ENCODE measurements at regions not wholly inside any gene's neighbourhood (a gene's known extent, or its start where the extent isn't known, plus 50 kb on each side); places are given as distances from the start of the nearest gene placed in this dataset.

GRCh38 chr3:174786825-174787224, 72.3 kb upstream of the NAALADL2 start:
- DNase-seq (ENCODE audit: low read depth): no peak
- TF ChIP-seq CTCF (IDR thresholded peaks at IDR 0.05; ENCODE audit: low read depth, low read length): no peak
- TF ChIP-seq POLR2A (IDR thresholded peaks at IDR 0.05; ENCODE audit: extremely low read depth, insufficient read length): no peak
- no peak for TF ChIP-seq MYC (IDR thresholded peaks at IDR 0.05; ENCODE audit: low read depth, low read length)
- TF ChIP-seq, protein P1, sequence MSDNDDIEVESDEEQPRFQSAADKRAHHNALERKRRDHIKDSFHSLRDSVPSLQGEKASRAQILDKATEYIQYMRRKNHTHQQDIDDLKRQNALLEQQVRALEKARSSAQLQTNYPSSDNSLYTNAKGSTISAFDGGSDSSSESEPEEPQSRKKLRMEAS (IDR thresholded peaks at IDR 0.05; ENCODE audit: low read depth, low read length): no peak

GRCh38 chr3:174791161-174791560, 68.0 kb upstream of the NAALADL2 start:
- no peak for DNase-seq (ENCODE audit: low read depth)
- H3K4me3 ChIP-seq (ENCODE audit: low read depth, low read length): no peak overlapping the region
- TF ChIP-seq POLR2A (IDR thresholded peaks at IDR 0.05; ENCODE audit: extremely low read depth, insufficient read length) (no peak), MYC (IDR thresholded peaks at IDR 0.05; ENCODE audit: low read depth, low read length) (no peak), CTCF (IDR thresholded peaks at IDR 0.05; ENCODE audit: low read depth, low read length) (no peak)
- TF ChIP-seq, protein P1 (IDR thresholded peaks at IDR 0.05; ENCODE audit: low read depth, low read length): no peak

More at GRCh38 chr3:174786825-174787224, 72.3 kb upstream of the NAALADL2 start:
- no peak overlapping the region for H3K4me3 ChIP-seq (ENCODE audit: low read depth, low read length)

DNA sequence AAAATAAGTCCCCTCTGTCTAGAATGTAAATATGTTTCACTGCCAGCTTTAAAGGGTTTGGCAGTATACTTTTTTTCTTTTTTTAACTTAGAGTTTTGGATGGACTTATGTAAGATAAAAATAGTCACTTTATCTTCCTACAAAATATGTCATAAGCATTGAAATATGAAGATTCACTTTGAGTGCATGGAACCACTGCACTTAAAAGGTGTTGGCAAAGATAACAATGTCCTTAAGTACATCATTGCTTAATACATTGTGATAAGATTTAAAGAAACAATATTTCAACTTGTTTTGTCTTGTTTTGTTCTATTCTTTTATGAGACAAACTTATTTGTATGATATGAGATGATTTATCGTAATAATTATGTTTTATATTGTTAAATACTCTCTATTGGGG, 66.3 kb upstream of the NAALADL2 start:
- DNase-seq (ENCODE audit: low read depth): no peak

More for the DNA sequence above, 66.3 kb upstream of the NAALADL2 start:
- H3K4me3 ChIP-seq (ENCODE audit: low read depth, low read length): no peak overlapping the region
- no peak for TF ChIP-seq MYC (IDR thresholded peaks at IDR 0.05; ENCODE audit: low read depth, low read length)
- TF ChIP-seq CTCF (IDR thresholded peaks at IDR 0.05; ENCODE audit: low read depth, low read length): no peak
- TF ChIP-seq, protein P1 (IDR thresholded peaks at IDR 0.05; ENCODE audit: low read depth, low read length): no peak
- TF ChIP-seq POLR2A (IDR thresholded peaks at IDR 0.05; ENCODE audit: extremely low read depth, insufficient read length): no peak

All from NB4 (cell line).